GM12878 (cell line): ENCODE measurements at regions not wholly inside any gene's neighbourhood (a gene's known extent, or its start where the extent isn't known, plus 50 kb on each side); places are given as distances from the start of the nearest gene placed in this dataset.

Source experiments
- ATAC-seq: fragments of 200-7000 bp; cut with Tn5 transposase; 3 replicates; pipeline ENCODE4 v1.9.1; 2020; ENCODE audit warnings: mild to moderate bottlenecking, moderate library complexity
- BruUV-seq: library from RNA; stranded (reverse); fragments of 400-500 nt; replicated peaks from 2 replicates; lab custom pipeline; 2021; lab: Mats Ljungman, UMichigan
- CTCF ChIA-PET: fragments of 300-600 bp; sonication (Branson Sonifier 250); formaldehyde crosslinking; extraction: SDS; loops from one replicate; lab custom pipeline; 2021; ENCODE audit warnings: inconsistent platforms; lab: Yijun Ruan, JAX
- POLR2A ChIA-PET: fragments of 350-600 bp; formaldehyde crosslinking; extraction: SDS; loops from one replicate; lab custom pipeline; 2021; ENCODE audit warnings: inconsistent platforms; lab: Charles Lee
- RAD21 ChIA-PET: fragments of 300-600 bp; sonication (Branson Sonifier 250); formaldehyde crosslinking; loops from one replicate; lab custom pipeline; 2023; ENCODE audit warnings: antibody characterized with exemption; ENCODE audit not compliant: unreplicated experiment; lab: Charles Lee
- SMC1A ChIA-PET: fragments of 300-600 bp; sonication (Branson Sonifier 250); formaldehyde crosslinking; loops from one replicate; lab custom pipeline; 2023; ENCODE audit not compliant: unreplicated experiment, uncharacterized antibody; lab: Charles Lee
- DNase-seq: peaks from one replicate; pipeline ENCODE4 v3.0.0-alpha.2; 2011; ENCODE audit warnings: low read depth, low spot score
- FAIRE-seq: peaks from 3 replicates; lab custom pipeline; 2011; peaks lifted over from hg19 to GRCh38; lab: Jason Lieb, UNC
- H2AFZ ChIP-seq: 2 replicates; pipeline ENCODE4 v1.6.0; 2011; ENCODE audit warnings: low read depth, low read length, control low read depth; ENCODE audit not compliant: control insufficient read depth
- H3K27ac ChIP-seq: 2 replicates; pipeline ENCODE4 v1.5.1; 2011; ENCODE audit warnings: control low read depth; ENCODE audit not compliant: control insufficient read depth, insufficient read depth
- H3K27me3 ChIP-seq, 2 experiments: replicated peaks in 1 of 2; 2 replicates each; pipeline versions ENCODE4 v1.6.0 to v1.6.1; 2011; ENCODE audit warnings: low read length in 1 of 2; ENCODE audit not compliant: control insufficient read depth in 2 of 2, insufficient read depth in 2 of 2
- H3K36me3 ChIP-seq, 2 experiments: 2 replicates each; pipeline ENCODE4 v1.5.1; 2011; ENCODE audit warnings: low read length in 1 of 2; ENCODE audit not compliant: control insufficient read depth in 2 of 2, insufficient read depth in 2 of 2
- H3K4me1 ChIP-seq: 2 replicates; pipeline ENCODE4 v1.6.1; 2011; ENCODE audit warnings: mild to moderate bottlenecking, low read length, moderate library complexity, mixed read lengths; ENCODE audit not compliant: control insufficient read depth, insufficient read depth
- H3K4me2 ChIP-seq: 2 replicates; pipeline ENCODE4 v1.6.0; 2011; ENCODE audit warnings: control low read depth; ENCODE audit not compliant: control insufficient read depth, insufficient read depth
- H3K4me3 ChIP-seq: fragments of 200-600 bp; sonication (generic); 2 replicates; pipeline ENCODE4 v1.5.1; 2016
- H3K79me2 ChIP-seq: 2 replicates; pipeline ENCODE4 v1.6.0; 2011; ENCODE audit warnings: low read length; ENCODE audit not compliant: control insufficient read depth, insufficient read depth
- H3K9ac ChIP-seq: 2 replicates; pipeline ENCODE4 v1.8.0; 2011; ENCODE audit warnings: low read length, control low read depth, mixed read lengths; ENCODE audit not compliant: control insufficient read depth, insufficient read depth
- H3K9me3 ChIP-seq: replicated peaks from 3 replicates; pipeline ENCODE4 v1.5.1; 2011; ENCODE audit warnings: mild to moderate bottlenecking, low read length; ENCODE audit not compliant: control insufficient read depth, insufficient read depth
- H4K20me1 ChIP-seq: 2 replicates; pipeline ENCODE4 v1.6.0; 2011; ENCODE audit not compliant: control insufficient read depth, insufficient read depth
- KAT2A ChIP-seq: conservative IDR thresholded peaks from 2 replicates; pipeline ENCODE4 v1.6.1; 2011; ENCODE audit warnings: low read depth, low read length; ENCODE audit not compliant: control insufficient read depth
- MEF2A ChIP-seq: IDR thresholded peaks from 2 replicates; pipeline ENCODE4 v1.6.1; 2011; ENCODE audit warnings: low read depth, mild to moderate bottlenecking, low read length, moderate library complexity; ENCODE audit not compliant: insufficient read depth
- MYB ChIP-seq: fragments of 150-350 bp; IDR thresholded peaks from 2 replicates; pipeline ENCODE4 v1.6.1; 2014; ENCODE audit warnings: mild to moderate bottlenecking, low read depth, low read length, borderline replicate concordance
- POU2F2 ChIP-seq: IDR thresholded peaks from 3 replicates; pipeline ENCODE4 v1.6.1; 2011; ENCODE audit warnings: low read depth, mild to moderate bottlenecking, low read length, borderline replicate concordance
- RELA ChIP-seq: fragments of 450-650 bp; IDR thresholded peaks from 2 replicates; pipeline ENCODE4 v1.8.0; 2014; ENCODE audit warnings: borderline replicate concordance; ENCODE audit not compliant: partially characterized antibody
- STAT3 ChIP-seq: IDR thresholded peaks from 2 replicates; pipeline ENCODE4 v1.6.1; 2011; ENCODE audit warnings: low read depth, low read length, improper control_type of control experiment
- WGBS: methylation state at CpG from one replicate; pipeline ENCODE4 v1.1.6; 2016; ENCODE audit warnings: low lambda C conversion rate; ENCODE audit not compliant: insufficient replicate concordance, insufficient coverage; ENCODE audit errors: missing lambda C conversion rate; 5-methylcytosine and 5-hydroxymethylcytosine counted together
- in situ Hi-C: fragments of 300-500 bp; cut with MboI; formaldehyde crosslinking; loops from 9 replicates; pipeline ENCODE4 v1.14.3; 2018; ENCODE audit warnings: mixed read lengths
- intact Hi-C: fragments of 100-400 bp; cut with micrococcal nuclease; formaldehyde crosslinking; loops from one replicate; pipeline ENCODE4 v1.14.2; 2022; ENCODE audit not compliant: unreplicated experiment
- TF ChIP-seq, protein P1 (sequence below): fragments of 450-650 bp; IDR thresholded peaks from 2 replicates; pipeline ENCODE4 v1.6.1; 2017; ENCODE audit warnings: antibody characterized with exemption, mild to moderate bottlenecking, moderate library complexity
- TF ChIP-seq, protein P2 (sequence below): fragments of 450-650 bp; formaldehyde crosslinking; IDR thresholded peaks from 2 replicates; pipeline ENCODE4 v1.4.0; 2022; ENCODE audit warnings: mild to moderate bottlenecking, moderate library complexity
- TF ChIP-seq, protein P3 (sequence below): fragments of 450-650 bp; IDR thresholded peaks from 2 replicates; pipeline ENCODE4 v1.6.1; 2014; ENCODE audit warnings: mild to moderate bottlenecking

DNA sequence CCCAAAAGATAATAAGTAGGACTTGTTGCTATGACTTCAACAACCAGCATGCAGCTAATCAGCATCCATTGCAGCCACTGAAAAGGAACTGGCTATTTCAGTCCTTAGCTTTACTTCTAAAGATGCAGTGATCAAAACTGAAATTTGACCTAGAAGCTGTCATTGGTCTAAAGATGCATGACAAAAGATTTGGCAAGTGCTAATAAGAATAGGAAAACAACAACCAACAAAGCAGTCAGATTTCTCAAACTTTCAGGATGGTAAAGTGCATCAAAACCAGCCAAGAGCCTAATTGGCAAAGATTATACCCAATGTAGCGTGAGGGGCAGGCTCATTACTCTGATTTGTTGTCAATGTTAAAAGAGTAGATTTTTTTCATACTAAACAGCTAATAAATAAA is 77.1 kb upstream of the WDR17 start:
- Histone ChIP-seq H3K36me3 (no peaks in the 10 kb centered on the region), H3K79me2 (no peaks in the 10 kb centered on the region), H3K9ac (no peak overlapping the region), H3K9me3 (no peaks in the 10 kb centered on the region; the same call in 2 of the 3 replicates), H3K4me3 (no peak overlapping the region), H3K4me2 (no peak overlapping the region), H3K27ac (no peak overlapping the region), H4K20me1 (no peaks in the 10 kb centered on the region), H2AFZ (no peak overlapping the region), H3K4me1 (no peaks in the 10 kb centered on the region), H3K27me3 (no peaks in the 10 kb centered on the region; a peak in 1 of 4 replicates)
- ChIA-PET SMC1A (interaction anchor here (0.6 to 3.1 kb wide), 10 partner anchors 8 to 50 kb away, joined by 3 to 11 read pairs (median 3); no protein-coding TSS in a partner anchor), RAD21 (interaction anchor here (0.7 to 1.6 kb wide), 2 partner anchors 12 to 33 kb away, joined by 3 to 5 read pairs; no protein-coding TSS in a partner anchor), POLR2A (interaction anchor here (0.6 kb wide), 1 partner anchor 31 kb away, joined by 3 read pairs; no protein-coding TSS in a partner anchor), CTCF (interaction anchor here (0.6 to 1.3 kb wide), 4 partner anchors 9 to 353 kb away, joined by 3 to 6 read pairs (median 4); no protein-coding TSS in a partner anchor)
- FAIRE-seq, result no peak
- in situ Hi-C loops (no loop called here), intact Hi-C loops (no loop called here)
- BruUV-seq, result no TSS peak
- WGBS, result 0% methylated on average over 1 of the region's 1 CpG
- no peak for TF ChIP-seq MEF2A
- TF ChIP-seq MYB, result no peak
- no peak for TF ChIP-seq KAT2A
- TF ChIP-seq, protein P1, sequence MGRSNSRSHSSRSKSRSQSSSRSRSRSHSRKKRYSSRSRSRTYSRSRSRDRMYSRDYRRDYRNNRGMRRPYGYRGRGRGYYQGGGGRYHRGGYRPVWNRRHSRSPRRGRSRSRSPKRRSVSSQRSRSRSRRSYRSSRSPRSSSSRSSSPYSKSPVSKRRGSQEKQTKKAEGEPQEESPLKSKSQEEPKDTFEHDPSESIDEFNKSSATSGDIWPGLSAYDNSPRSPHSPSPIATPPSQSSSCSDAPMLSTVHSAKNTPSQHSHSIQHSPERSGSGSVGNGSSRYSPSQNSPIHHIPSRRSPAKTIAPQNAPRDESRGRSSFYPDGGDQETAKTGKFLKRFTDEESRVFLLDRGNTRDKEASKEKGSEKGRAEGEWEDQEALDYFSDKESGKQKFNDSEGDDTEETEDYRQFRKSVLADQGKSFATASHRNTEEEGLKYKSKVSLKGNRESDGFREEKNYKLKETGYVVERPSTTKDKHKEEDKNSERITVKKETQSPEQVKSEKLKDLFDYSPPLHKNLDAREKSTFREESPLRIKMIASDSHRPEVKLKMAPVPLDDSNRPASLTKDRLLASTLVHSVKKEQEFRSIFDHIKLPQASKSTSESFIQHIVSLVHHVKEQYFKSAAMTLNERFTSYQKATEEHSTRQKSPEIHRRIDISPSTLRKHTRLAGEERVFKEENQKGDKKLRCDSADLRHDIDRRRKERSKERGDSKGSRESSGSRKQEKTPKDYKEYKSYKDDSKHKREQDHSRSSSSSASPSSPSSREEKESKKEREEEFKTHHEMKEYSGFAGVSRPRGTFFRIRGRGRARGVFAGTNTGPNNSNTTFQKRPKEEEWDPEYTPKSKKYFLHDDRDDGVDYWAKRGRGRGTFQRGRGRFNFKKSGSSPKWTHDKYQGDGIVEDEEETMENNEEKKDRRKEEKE, result no peak
- TF ChIP-seq RELA, result no peak
- TF ChIP-seq, protein P2, sequence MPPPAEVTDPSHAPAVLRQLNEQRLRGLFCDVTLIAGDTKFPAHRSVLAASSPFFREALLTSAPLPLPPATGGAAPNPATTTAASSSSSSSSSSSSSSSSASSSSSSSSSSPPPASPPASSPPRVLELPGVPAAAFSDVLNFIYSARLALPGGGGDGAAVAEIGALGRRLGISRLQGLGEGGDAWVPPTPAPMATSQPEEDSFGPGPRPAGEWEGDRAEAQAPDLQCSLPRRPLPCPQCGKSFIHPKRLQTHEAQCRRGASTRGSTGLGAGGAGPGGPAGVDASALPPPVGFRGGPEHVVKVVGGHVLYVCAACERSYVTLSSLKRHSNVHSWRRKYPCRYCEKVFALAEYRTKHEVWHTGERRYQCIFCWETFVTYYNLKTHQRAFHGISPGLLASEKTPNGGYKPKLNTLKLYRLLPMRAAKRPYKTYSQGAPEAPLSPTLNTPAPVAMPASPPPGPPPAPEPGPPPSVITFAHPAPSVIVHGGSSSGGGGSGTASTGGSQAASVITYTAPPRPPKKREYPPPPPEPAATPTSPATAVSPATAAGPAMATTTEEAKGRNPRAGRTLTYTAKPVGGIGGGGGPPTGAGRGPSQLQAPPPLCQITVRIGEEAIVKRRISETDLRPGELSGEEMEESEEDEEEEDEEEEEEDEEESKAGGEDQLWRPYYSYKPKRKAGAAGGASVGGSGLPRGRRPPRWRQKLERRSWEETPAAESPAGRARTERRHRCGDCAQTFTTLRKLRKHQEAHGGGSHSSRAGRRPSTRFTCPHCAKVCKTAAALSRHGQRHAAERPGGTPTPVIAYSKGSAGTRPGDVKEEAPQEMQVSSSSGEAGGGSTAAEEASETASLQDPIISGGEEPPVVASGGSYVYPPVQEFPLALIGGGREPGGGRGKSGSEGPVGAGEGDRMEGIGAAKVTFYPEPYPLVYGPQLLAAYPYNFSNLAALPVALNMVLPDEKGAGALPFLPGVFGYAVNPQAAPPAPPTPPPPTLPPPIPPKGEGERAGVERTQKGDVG (CRISPR knock-in tag), result no peak
- no peak for TF ChIP-seq POU2F2
- TF ChIP-seq, protein P3, sequence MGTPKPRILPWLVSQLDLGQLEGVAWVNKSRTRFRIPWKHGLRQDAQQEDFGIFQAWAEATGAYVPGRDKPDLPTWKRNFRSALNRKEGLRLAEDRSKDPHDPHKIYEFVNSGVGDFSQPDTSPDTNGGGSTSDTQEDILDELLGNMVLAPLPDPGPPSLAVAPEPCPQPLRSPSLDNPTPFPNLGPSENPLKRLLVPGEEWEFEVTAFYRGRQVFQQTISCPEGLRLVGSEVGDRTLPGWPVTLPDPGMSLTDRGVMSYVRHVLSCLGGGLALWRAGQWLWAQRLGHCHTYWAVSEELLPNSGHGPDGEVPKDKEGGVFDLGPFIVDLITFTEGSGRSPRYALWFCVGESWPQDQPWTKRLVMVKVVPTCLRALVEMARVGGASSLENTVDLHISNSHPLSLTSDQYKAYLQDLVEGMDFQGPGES, result no peak
- TF ChIP-seq STAT3, result no peak
- no peak for DNase-seq
- no peak for ATAC-seq
